HepG2 (cell line): ENCODE measurements at regions not wholly inside any gene's neighbourhood (a gene's known extent, or its start where the extent isn't known, plus 50 kb on each side); places are given as distances from the start of the nearest gene placed in this dataset.

ENCODE experiments used
- ATAC-seq: fragments of 200-7000 bp; cut with Tn5 transposase; 3 replicates; pipeline ENCODE4 v1.9.1; 2020; ENCODE audit warnings: mild to moderate bottlenecking, moderate library complexity
- BruUV-seq: library from RNA; stranded (reverse); fragments of 400-500 nt; replicated peaks from 2 replicates; lab custom pipeline; 2021; lab: Mats Ljungman, UMichigan
- CTCF ChIA-PET: fragments of 300-600 bp; formaldehyde crosslinking; extraction: SDS; loops from one replicate; lab custom pipeline; 2021; ENCODE audit warnings: low total read pairs, inconsistent platforms, low intra/inter-chr PET ratio; lab: Yijun Ruan, JAX
- POLR2A ChIA-PET: fragments of 350-600 bp; sonication (Branson Sonifier 250); formaldehyde crosslinking; loops from one replicate; lab custom pipeline; 2020; ENCODE audit warnings: antibody characterized with exemption, inconsistent platforms; lab: Yijun Ruan, JAX
- DNase-seq: peaks from one replicate; pipeline ENCODE4 v3.0.0-alpha.2; 2015; ENCODE audit warnings: low spot score
- FAIRE-seq: peaks from 3 replicates; lab custom pipeline; 2011; peaks lifted over from hg19 to GRCh38; lab: Jason Lieb, UNC
- H2AFZ ChIP-seq: one replicate; pipeline ENCODE4 v1.6.1; 2011; ENCODE audit warnings: low read length, inconsistent platforms
- H3K27ac ChIP-seq: fragments of 300-600 bp; 3 replicates; pipeline ENCODE4 v1.8.0; 2011; ENCODE audit warnings: mixed run types, mild to moderate bottlenecking, mixed read lengths, low read length, inconsistent platforms; ENCODE audit not compliant: insufficient read depth; ENCODE audit errors: extremely low read length
- H3K27me3 ChIP-seq, 2 experiments: fragments of 200-600 bp in 1 of 2; 2 replicates in 1 of 2; 3 replicates in 1 of 2; pipeline versions ENCODE4 v1.6.0 to v1.8.0; 2011; ENCODE audit warnings: low read length in 2 of 2, mild to moderate bottlenecking in 2 of 2, moderate library complexity in 2 of 2, inconsistent platforms in 1 of 2; ENCODE audit not compliant: insufficient read depth in 2 of 2, control insufficient read depth in 1 of 2
- H3K36me3 ChIP-seq, 2 experiments: fragments of 200-600 bp in 1 of 2; replicated peaks in 1 of 2; 2 replicates in 1 of 2; 3 replicates in 1 of 2; pipeline versions ENCODE4 v1.5.1 to v1.8.0; 2011; ENCODE audit warnings: low read length in 2 of 2, inconsistent platforms in 1 of 2; ENCODE audit not compliant: insufficient read depth in 2 of 2, control insufficient read depth in 1 of 2
- H3K4me1 ChIP-seq: 2 replicates; pipeline ENCODE4 v1.5.1; 2012; ENCODE audit warnings: low read length, inconsistent platforms; ENCODE audit not compliant: insufficient read depth
- H3K4me2 ChIP-seq: 2 replicates; pipeline ENCODE4 v1.6.0; 2011; ENCODE audit warnings: low read depth, low read length, inconsistent platforms
- H3K4me3 ChIP-seq, 3 experiments: fragments of 200-600 bp in 1 of 3; sonication (generic), shearing (Covaris generic) in 1 of 3; replicated peaks in 1 of 3; 2 replicates each; pipeline ENCODE4 v1.5.1; 2011 to 2016; ENCODE audit warnings: low read length in 3 of 3, inconsistent platforms in 2 of 3, low read depth in 2 of 3, mild to moderate bottlenecking in 2 of 3, control low read depth in 1 of 3, mixed read lengths in 1 of 3; ENCODE audit not compliant: insufficient read depth in 1 of 3
- H3K79me2 ChIP-seq: one replicate; pipeline ENCODE4 v1.6.1; 2011; ENCODE audit warnings: low read length, inconsistent platforms; ENCODE audit not compliant: insufficient read depth
- H3K9ac ChIP-seq: 2 replicates; pipeline ENCODE4 v1.6.0; 2011; ENCODE audit warnings: mild to moderate bottlenecking, low read depth, low read length, inconsistent platforms; ENCODE audit not compliant: insufficient read depth
- H3K9me3 ChIP-seq: 2 replicates; pipeline ENCODE4 v1.5.1; 2012; ENCODE audit warnings: mild to moderate bottlenecking, low read length
- H4K20me1 ChIP-seq: 2 replicates; pipeline ENCODE4 v1.6.0; 2011; ENCODE audit warnings: inconsistent platforms, mild to moderate bottlenecking, low read length, moderate library complexity; ENCODE audit not compliant: insufficient read depth
- FOXM1 ChIP-seq: sonication (generic); formaldehyde crosslinking; IDR thresholded peaks from 2 replicates; pipeline ENCODE4 v1.5.0; 2020; ENCODE audit warnings: missing genetic modification reagents
- MZF1 ChIP-seq: sonication (generic); formaldehyde crosslinking; IDR thresholded peaks from 2 replicates; pipeline ENCODE4 v1.8.1; 2023; ENCODE audit warnings: mild to moderate bottlenecking, missing genetic modification reagents, borderline replicate concordance
- NFE2 ChIP-seq: sonication (generic); formaldehyde crosslinking; IDR thresholded peaks from 2 replicates; pipeline ENCODE4 v1.4.0; 2020; ENCODE audit warnings: missing genetic modification reagents
- PITX1 ChIP-seq: sonication (generic); formaldehyde crosslinking; IDR thresholded peaks from 2 replicates; pipeline ENCODE4 v1.5.1; 2020; ENCODE audit warnings: mild to moderate bottlenecking, missing genetic modification reagents
- TCF12 ChIP-seq, 2 experiments: fragments of 450-650 bp in 1 of 2; sonication (generic) in 1 of 2; formaldehyde crosslinking in 1 of 2; IDR thresholded peaks; 2 replicates each; pipeline versions ENCODE4 v1.6.1 to v1.8.0; 2017 to 2022; ENCODE audit warnings: antibody characterized with exemption in 1 of 2, mild to moderate bottlenecking in 1 of 2, missing genetic modification reagents in 1 of 2, moderate library complexity in 1 of 2
- ZNF101 ChIP-seq: sonication (generic); formaldehyde crosslinking; IDR thresholded peaks from 2 replicates; pipeline ENCODE4 v1.4.0; 2020; ENCODE audit warnings: mild to moderate bottlenecking, low read depth, missing genetic modification reagents, borderline replicate concordance
- WGBS: methylation state at CpG from one replicate; pipeline ENCODE4 v1.1.6; 2017; ENCODE audit warnings: low lambda C conversion rate; 5-methylcytosine and 5-hydroxymethylcytosine counted together
- in situ Hi-C: cut with HindIII; loops from 2 replicates; pipeline ENCODE4 v1.10.0; 2017; ENCODE audit warnings: low pct_unique_long_range_greater_than_20kb; ENCODE audit not compliant: extremely low pct_ligation_motif_present
- intact Hi-C: fragments of 100-400 bp; cut with micrococcal nuclease; formaldehyde crosslinking; loops from one replicate; pipeline ENCODE4 v1.10.0; 2022; ENCODE audit not compliant: unreplicated experiment
- TF ChIP-seq, protein P1 (sequence below): sonication (generic); formaldehyde crosslinking; IDR thresholded peaks from 2 replicates; pipeline ENCODE4 v1.5.1; 2020; ENCODE audit warnings: missing genetic modification reagents, mild to moderate bottlenecking, borderline replicate concordance

DNA sequence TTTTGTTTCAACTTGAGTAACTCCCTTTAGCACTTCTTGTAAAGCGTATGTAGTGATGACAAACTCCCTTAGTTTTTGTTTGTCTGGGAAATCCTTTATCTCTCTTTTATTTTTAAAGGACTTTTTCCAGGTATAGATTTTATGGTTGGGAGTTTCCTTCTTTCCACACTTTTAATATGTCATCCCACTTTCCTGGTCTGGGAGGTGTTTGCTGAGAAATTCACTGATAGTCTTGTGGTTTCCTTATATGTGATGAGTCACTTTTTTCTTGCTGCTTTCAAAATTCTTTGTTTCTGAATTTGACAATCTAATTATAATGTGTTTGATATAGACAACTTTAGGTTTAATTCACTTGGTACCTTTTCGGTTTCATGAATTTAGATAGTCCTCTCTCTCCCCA lies 353.9 kb downstream of the GPAT3 start:
- ChIA-PET POLR2A (no interaction called here), CTCF (no interaction called here)
- Histone ChIP-seq H3K79me2 (no peaks in the 10 kb centered on the region), H3K4me1 (no peaks in the 10 kb centered on the region), H3K36me3 (no peaks in the 10 kb centered on the region), H3K27me3 (no peaks in the 10 kb centered on the region), H2AFZ (no peak overlapping the region), H3K4me3 (no peak overlapping the region), H4K20me1 (no peaks in the 10 kb centered on the region), H3K9ac (no peak overlapping the region), H3K4me2 (no peak overlapping the region), H3K9me3 (no peaks in the 10 kb centered on the region), H3K27ac (no peak overlapping the region)
- FAIRE-seq (no peak), ATAC-seq (no peak), DNase-seq (no peak)
- WGBS, result 33% methylated on average over 2 of the region's 2 CpGs
- in situ Hi-C loops (no loop called here), intact Hi-C loops (no loop called here)
- BruUV-seq, result no TSS peak
- no peak for TF ChIP-seq NFE2 (CRISPR knock-in tag)
- TF ChIP-seq ZNF101 (CRISPR knock-in tag), result no peak
- TF ChIP-seq PITX1, result no peak
- TF ChIP-seq, protein P1, sequence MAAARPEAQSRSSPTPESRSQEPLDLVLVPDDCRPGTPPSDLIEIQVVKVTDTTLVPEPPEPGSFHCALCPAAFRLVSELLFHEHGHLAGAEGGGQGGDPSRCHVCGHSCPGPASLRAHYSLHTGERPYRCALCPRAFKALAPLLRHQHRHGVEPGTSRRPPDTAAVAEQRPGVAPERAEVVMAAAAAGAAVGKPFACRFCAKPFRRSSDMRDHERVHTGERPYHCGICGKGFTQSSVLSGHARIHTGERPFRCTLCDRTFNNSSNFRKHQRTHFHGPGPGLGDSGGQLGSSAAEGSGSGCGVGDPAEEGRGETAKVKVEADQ, result no peak
- no peak for TF ChIP-seq FOXM1
- no peak for TF ChIP-seq MZF1
- no peak for TF ChIP-seq TCF12 (IDR thresholded peaks at IDR 0.05)
- TF ChIP-seq TCF12 (CRISPR knock-in tag; IDR thresholded peaks at IDR 0.05), result no peak
